GM12878 (cell line): ENCODE measurements at regions not wholly inside any gene's neighbourhood (a gene's known extent, or its start where the extent isn't known, plus 50 kb on each side); places are given as distances from the start of the nearest gene placed in this dataset.

Experiments
- ATAC-seq: fragments of 200-7000 bp; cut with Tn5 transposase; 3 replicates; pipeline ENCODE4 v1.9.1; 2020; ENCODE audit warnings: mild to moderate bottlenecking, moderate library complexity
- BruUV-seq: library from RNA; stranded (reverse); fragments of 400-500 nt; replicated peaks from 2 replicates; lab custom pipeline; 2021; lab: Mats Ljungman, UMichigan
- CTCF ChIA-PET: fragments of 300-600 bp; sonication (Branson Sonifier 250); formaldehyde crosslinking; extraction: SDS; loops from one replicate; lab custom pipeline; 2021; ENCODE audit warnings: inconsistent platforms; lab: Yijun Ruan, JAX
- POLR2A ChIA-PET: fragments of 350-600 bp; formaldehyde crosslinking; extraction: SDS; loops from one replicate; lab custom pipeline; 2021; ENCODE audit warnings: inconsistent platforms; lab: Charles Lee
- RAD21 ChIA-PET: fragments of 300-600 bp; sonication (Branson Sonifier 250); formaldehyde crosslinking; loops from one replicate; lab custom pipeline; 2023; ENCODE audit warnings: antibody characterized with exemption; ENCODE audit not compliant: unreplicated experiment; lab: Charles Lee
- SMC1A ChIA-PET: fragments of 300-600 bp; sonication (Branson Sonifier 250); formaldehyde crosslinking; loops from one replicate; lab custom pipeline; 2023; ENCODE audit not compliant: unreplicated experiment, uncharacterized antibody; lab: Charles Lee
- DNase-seq: peaks from one replicate; pipeline ENCODE4 v3.0.0-alpha.2; 2011; ENCODE audit warnings: low read depth, low spot score
- FAIRE-seq: peaks from 3 replicates; lab custom pipeline; 2011; peaks lifted over from hg19 to GRCh38; lab: Jason Lieb, UNC
- H2AFZ ChIP-seq: 2 replicates; pipeline ENCODE4 v1.6.0; 2011; ENCODE audit warnings: low read depth, low read length, control low read depth; ENCODE audit not compliant: control insufficient read depth
- H3K27ac ChIP-seq: 2 replicates; pipeline ENCODE4 v1.5.1; 2011; ENCODE audit warnings: control low read depth; ENCODE audit not compliant: control insufficient read depth, insufficient read depth
- H3K27me3 ChIP-seq, 2 experiments: replicated peaks in 1 of 2; 2 replicates each; pipeline versions ENCODE4 v1.6.0 to v1.6.1; 2011; ENCODE audit warnings: low read length in 1 of 2; ENCODE audit not compliant: control insufficient read depth in 2 of 2, insufficient read depth in 2 of 2
- H3K36me3 ChIP-seq, 2 experiments: 2 replicates each; pipeline ENCODE4 v1.5.1; 2011; ENCODE audit warnings: low read length in 1 of 2; ENCODE audit not compliant: control insufficient read depth in 2 of 2, insufficient read depth in 2 of 2
- H3K4me1 ChIP-seq: 2 replicates; pipeline ENCODE4 v1.6.1; 2011; ENCODE audit warnings: mild to moderate bottlenecking, low read length, moderate library complexity, mixed read lengths; ENCODE audit not compliant: control insufficient read depth, insufficient read depth
- H3K4me2 ChIP-seq: 2 replicates; pipeline ENCODE4 v1.6.0; 2011; ENCODE audit warnings: control low read depth; ENCODE audit not compliant: control insufficient read depth, insufficient read depth
- H3K4me3 ChIP-seq: fragments of 200-600 bp; sonication (generic); 2 replicates; pipeline ENCODE4 v1.5.1; 2016
- H3K79me2 ChIP-seq: 2 replicates; pipeline ENCODE4 v1.6.0; 2011; ENCODE audit warnings: low read length; ENCODE audit not compliant: control insufficient read depth, insufficient read depth
- H3K9ac ChIP-seq: 2 replicates; pipeline ENCODE4 v1.8.0; 2011; ENCODE audit warnings: low read length, control low read depth, mixed read lengths; ENCODE audit not compliant: control insufficient read depth, insufficient read depth
- H3K9me3 ChIP-seq: replicated peaks from 3 replicates; pipeline ENCODE4 v1.5.1; 2011; ENCODE audit warnings: mild to moderate bottlenecking, low read length; ENCODE audit not compliant: control insufficient read depth, insufficient read depth
- H4K20me1 ChIP-seq: 2 replicates; pipeline ENCODE4 v1.6.0; 2011; ENCODE audit not compliant: control insufficient read depth, insufficient read depth
- DPF2 ChIP-seq: fragments of 450-650 bp; IDR thresholded peaks from 2 replicates; pipeline ENCODE4 v1.6.1; 2017; ENCODE audit warnings: mild to moderate bottlenecking
- E2F4 ChIP-seq: IDR thresholded peaks from 2 replicates; pipeline ENCODE4 v1.6.1; 2012; ENCODE audit warnings: low read depth, low read length, improper control_type of control experiment
- EGR1 ChIP-seq, 2 experiments: IDR thresholded peaks; 1 replicate in 1 of 2; 2 replicates in 1 of 2; pipeline ENCODE4 v1.6.1; 2011 to 2012; ENCODE audit warnings: low read depth in 2 of 2, low read length in 2 of 2, borderline replicate concordance in 1 of 2, mild to moderate bottlenecking in 1 of 2, moderate library complexity in 1 of 2
- IKZF2 ChIP-seq, 2 experiments: fragments of 450-650 bp; IDR thresholded peaks; 2 replicates each; pipeline ENCODE4 v1.6.1; 2017; ENCODE audit warnings: mild to moderate bottlenecking in 2 of 2, moderate library complexity in 2 of 2
- JUNB ChIP-seq: IDR thresholded peaks from 2 replicates; pipeline ENCODE4 v1.6.1; 2016; ENCODE audit warnings: antibody characterized with exemption, mild to moderate bottlenecking
- MEF2A ChIP-seq: IDR thresholded peaks from 2 replicates; pipeline ENCODE4 v1.6.1; 2011; ENCODE audit warnings: low read depth, mild to moderate bottlenecking, low read length, moderate library complexity; ENCODE audit not compliant: insufficient read depth
- NFYA ChIP-seq: IDR thresholded peaks from 2 replicates; pipeline ENCODE4 v1.6.1; 2011; ENCODE audit warnings: low read depth, mild to moderate bottlenecking, low read length, improper control_type of control experiment, borderline replicate concordance
- RCOR1 ChIP-seq: conservative IDR thresholded peaks from 2 replicates; pipeline ENCODE4 v1.6.1; 2012; ENCODE audit warnings: low read depth, low read length, improper control_type of control experiment
- SUPT20H ChIP-seq: IDR thresholded peaks from 2 replicates; pipeline ENCODE4 v1.6.1; 2011; ENCODE audit warnings: low read depth, mild to moderate bottlenecking, low read length, moderate library complexity, borderline replicate concordance; ENCODE audit not compliant: control insufficient read depth
- SUZ12 ChIP-seq: fragments of 200-600 bp; sonication (generic); IDR thresholded peaks from one replicate; pipeline ENCODE4 v1.6.1; 2018; ENCODE audit warnings: antibody characterized with exemption, mild to moderate bottlenecking; ENCODE audit not compliant: unreplicated experiment
- YY1 ChIP-seq: IDR thresholded peaks from 2 replicates; pipeline ENCODE4 v1.6.1; 2011; ENCODE audit warnings: low read depth, mild to moderate bottlenecking, low read length
- WGBS: methylation state at CpG from one replicate; pipeline ENCODE4 v1.1.6; 2016; ENCODE audit warnings: low lambda C conversion rate; ENCODE audit not compliant: insufficient replicate concordance, insufficient coverage; ENCODE audit errors: missing lambda C conversion rate; 5-methylcytosine and 5-hydroxymethylcytosine counted together
- in situ Hi-C: fragments of 300-500 bp; cut with MboI; formaldehyde crosslinking; loops from 9 replicates; pipeline ENCODE4 v1.14.3; 2018; ENCODE audit warnings: mixed read lengths
- intact Hi-C: fragments of 100-400 bp; cut with micrococcal nuclease; formaldehyde crosslinking; loops from one replicate; pipeline ENCODE4 v1.14.2; 2022; ENCODE audit not compliant: unreplicated experiment
- TF ChIP-seq, protein P1 (sequence below): fragments of 150-350 bp; IDR thresholded peaks from 2 replicates; pipeline ENCODE4 v1.6.1; 2014; ENCODE audit warnings: mild to moderate bottlenecking, low read depth, low read length
- TF ChIP-seq, protein P2 (sequence below): fragments of 450-650 bp; formaldehyde crosslinking; IDR thresholded peaks from 2 replicates; pipeline ENCODE4 v1.4.0; 2020; ENCODE audit warnings: mild to moderate bottlenecking, moderate library complexity
- TF ChIP-seq, protein P3 (sequence below): fragments of 450-650 bp; formaldehyde crosslinking; IDR thresholded peaks from 2 replicates; pipeline ENCODE4 v1.5.0; 2022; ENCODE audit warnings: mild to moderate bottlenecking, missing genetic modification characterization

- H3K9ac ChIP-seq: no peak overlapping the region
- no peaks in the 10 kb centered on the region for H3K27me3 ChIP-seq
- no peaks in the 10 kb centered on the region for H4K20me1 ChIP-seq
- ChIA-PET RAD21 (no interaction called here), CTCF (no interaction called here), POLR2A (no interaction called here), SMC1A (no interaction called here)
- no peak overlapping the region for H3K4me3 ChIP-seq
- BruUV-seq: no TSS peak
- no peak for FAIRE-seq
- H2AFZ ChIP-seq: no peak overlapping the region
- in situ Hi-C loops (no loop called here), intact Hi-C loops (loop anchor here (10.0 kb wide), 1 partner anchor 263 kb away; no protein-coding TSS in a partner anchor)
- ATAC-seq: no peak
- H3K27ac ChIP-seq: no peak overlapping the region
- no peak for DNase-seq
- no peaks in the 10 kb centered on the region for H3K79me2 ChIP-seq
- no peaks in the 10 kb centered on the region for H3K4me1 ChIP-seq
- no peak overlapping the region for H3K4me2 ChIP-seq
- H3K36me3 ChIP-seq: no peaks in the 10 kb centered on the region
- no peaks in the 10 kb centered on the region for H3K9me3 ChIP-seq
- WGBS: 18% methylated on average over 4 of the region's 4 CpGs
- no peak for TF ChIP-seq SUZ12
- no peak for TF ChIP-seq E2F4
- TF ChIP-seq, protein P1, sequence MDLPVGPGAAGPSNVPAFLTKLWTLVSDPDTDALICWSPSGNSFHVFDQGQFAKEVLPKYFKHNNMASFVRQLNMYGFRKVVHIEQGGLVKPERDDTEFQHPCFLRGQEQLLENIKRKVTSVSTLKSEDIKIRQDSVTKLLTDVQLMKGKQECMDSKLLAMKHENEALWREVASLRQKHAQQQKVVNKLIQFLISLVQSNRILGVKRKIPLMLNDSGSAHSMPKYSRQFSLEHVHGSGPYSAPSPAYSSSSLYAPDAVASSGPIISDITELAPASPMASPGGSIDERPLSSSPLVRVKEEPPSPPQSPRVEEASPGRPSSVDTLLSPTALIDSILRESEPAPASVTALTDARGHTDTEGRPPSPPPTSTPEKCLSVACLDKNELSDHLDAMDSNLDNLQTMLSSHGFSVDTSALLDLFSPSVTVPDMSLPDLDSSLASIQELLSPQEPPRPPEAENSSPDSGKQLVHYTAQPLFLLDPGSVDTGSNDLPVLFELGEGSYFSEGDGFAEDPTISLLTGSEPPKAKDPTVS: no peak
- TF ChIP-seq SUPT20H: no peak
- no peak for TF ChIP-seq IKZF2 (IDR thresholded peaks at IDR 0.05)
- no peak for TF ChIP-seq NFYA
- TF ChIP-seq, protein P2, sequence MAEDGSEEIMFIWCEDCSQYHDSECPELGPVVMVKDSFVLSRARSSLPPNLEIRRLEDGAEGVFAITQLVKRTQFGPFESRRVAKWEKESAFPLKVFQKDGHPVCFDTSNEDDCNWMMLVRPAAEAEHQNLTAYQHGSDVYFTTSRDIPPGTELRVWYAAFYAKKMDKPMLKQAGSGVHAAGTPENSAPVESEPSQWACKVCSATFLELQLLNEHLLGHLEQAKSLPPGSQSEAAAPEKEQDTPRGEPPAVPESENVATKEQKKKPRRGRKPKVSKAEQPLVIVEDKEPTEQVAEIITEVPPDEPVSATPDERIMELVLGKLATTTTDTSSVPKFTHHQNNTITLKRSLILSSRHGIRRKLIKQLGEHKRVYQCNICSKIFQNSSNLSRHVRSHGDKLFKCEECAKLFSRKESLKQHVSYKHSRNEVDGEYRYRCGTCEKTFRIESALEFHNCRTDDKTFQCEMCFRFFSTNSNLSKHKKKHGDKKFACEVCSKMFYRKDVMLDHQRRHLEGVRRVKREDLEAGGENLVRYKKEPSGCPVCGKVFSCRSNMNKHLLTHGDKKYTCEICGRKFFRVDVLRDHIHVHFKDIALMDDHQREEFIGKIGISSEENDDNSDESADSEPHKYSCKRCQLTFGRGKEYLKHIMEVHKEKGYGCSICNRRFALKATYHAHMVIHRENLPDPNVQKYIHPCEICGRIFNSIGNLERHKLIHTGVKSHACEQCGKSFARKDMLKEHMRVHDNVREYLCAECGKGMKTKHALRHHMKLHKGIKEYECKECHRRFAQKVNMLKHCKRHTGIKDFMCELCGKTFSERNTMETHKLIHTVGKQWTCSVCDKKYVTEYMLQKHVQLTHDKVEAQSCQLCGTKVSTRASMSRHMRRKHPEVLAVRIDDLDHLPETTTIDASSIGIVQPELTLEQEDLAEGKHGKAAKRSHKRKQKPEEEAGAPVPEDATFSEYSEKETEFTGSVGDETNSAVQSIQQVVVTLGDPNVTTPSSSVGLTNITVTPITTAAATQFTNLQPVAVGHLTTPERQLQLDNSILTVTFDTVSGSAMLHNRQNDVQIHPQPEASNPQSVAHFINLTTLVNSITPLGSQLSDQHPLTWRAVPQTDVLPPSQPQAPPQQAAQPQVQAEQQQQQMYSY (CRISPR knock-in tag): no peak
- no peak for TF ChIP-seq RCOR1
- TF ChIP-seq YY1: no peak
- no peak for TF ChIP-seq JUNB
- TF ChIP-seq, protein P3, sequence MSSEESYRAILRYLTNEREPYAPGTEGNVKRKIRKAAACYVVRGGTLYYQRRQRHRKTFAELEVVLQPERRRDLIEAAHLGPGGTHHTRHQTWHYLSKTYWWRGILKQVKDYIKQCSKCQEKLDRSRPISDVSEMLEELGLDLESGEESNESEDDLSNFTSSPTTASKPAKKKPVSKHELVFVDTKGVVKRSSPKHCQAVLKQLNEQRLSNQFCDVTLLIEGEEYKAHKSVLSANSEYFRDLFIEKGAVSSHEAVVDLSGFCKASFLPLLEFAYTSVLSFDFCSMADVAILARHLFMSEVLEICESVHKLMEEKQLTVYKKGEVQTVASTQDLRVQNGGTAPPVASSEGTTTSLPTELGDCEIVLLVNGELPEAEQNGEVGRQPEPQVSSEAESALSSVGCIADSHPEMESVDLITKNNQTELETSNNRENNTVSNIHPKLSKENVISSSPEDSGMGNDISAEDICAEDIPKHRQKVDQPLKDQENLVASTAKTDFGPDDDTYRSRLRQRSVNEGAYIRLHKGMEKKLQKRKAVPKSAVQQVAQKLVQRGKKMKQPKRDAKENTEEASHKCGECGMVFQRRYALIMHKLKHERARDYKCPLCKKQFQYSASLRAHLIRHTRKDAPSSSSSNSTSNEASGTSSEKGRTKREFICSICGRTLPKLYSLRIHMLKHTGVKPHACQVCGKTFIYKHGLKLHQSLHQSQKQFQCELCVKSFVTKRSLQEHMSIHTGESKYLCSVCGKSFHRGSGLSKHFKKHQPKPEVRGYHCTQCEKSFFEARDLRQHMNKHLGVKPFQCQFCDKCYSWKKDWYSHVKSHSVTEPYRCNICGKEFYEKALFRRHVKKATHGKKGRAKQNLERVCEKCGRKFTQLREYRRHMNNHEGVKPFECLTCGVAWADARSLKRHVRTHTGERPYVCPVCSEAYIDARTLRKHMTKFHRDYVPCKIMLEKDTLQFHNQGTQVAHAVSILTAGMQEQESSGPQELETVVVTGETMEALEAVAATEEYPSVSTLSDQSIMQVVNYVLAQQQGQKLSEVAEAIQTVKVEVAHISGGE (CRISPR knock-in tag): no peak
- no peak for TF ChIP-seq MEF2A
- no peak for TF ChIP-seq EGR1 (IDR thresholded peaks at IDR 0.05; ENCODE audit: borderline replicate concordance in 1 of 2, low read depth in 2 of 2, low read length in 2 of 2)
- TF ChIP-seq DPF2: no peak
Measured at GRCh38 chr11:92607969-92608722, 361.3 kb upstream of the MTNR1B start.
